Superior temporal gyrus (tissue), 1 donor: ENCODE measurements at regions not wholly inside any gene's neighbourhood (a gene's known extent, or its start where the extent isn't known, plus 50 kb on each side); places are given as distances from the start of the nearest gene placed in this dataset.
A peak's percentile ranks its signal among the peaks of the same experiment; 100 is the strongest.

Source experiments
- DNase-seq: peaks from one replicate; pipeline ENCODE4 v3.0.0-alpha.2; 2016; ENCODE audit errors: extremely low spot score

DNA sequence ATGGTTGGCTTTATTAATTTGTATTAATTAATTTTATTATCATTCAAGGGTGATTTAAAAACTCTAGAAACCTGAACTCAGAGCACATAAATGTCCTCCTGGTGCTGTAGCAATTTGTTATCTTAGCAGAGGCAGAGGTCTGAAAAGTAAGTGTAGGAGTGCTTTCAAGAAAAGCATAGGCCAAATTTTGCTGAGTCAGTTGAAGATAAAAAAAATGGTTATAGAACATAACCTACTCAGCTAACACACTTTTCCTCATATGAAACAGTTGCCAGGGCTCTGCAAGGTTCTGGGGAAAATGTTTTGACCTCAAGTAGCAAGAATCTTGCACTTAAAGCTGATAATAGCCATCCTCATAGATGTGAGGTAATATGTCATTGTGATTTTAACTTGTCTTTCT, 53.5 kb upstream of the CHODL start:
- no peak for DNase-seq

DNA sequence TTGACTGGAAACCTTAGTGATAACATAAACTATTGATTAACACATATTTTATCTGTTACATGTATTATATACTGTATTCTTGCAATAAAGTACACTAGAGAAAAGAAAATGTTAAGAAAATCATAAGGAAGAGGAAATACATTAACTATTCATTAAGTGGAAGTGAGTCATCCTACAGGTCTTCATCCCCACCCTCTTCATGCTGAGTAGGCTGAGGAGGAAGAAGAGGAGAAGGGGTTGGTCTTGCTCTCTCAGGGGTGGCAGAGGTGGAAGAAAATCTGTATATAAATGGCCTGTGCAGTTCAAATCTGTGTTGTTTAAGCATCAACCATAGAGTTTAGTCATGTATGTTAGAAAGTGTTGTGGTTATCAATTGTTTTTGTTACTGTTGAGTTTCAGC, 66.1 kb upstream of the CHODL start:
- no peak for DNase-seq

- DNase-seq = no peak
These were observed 70.3 kb upstream of the CHODL start for GRCh38 chr21:18174370-18174769.

DNA sequence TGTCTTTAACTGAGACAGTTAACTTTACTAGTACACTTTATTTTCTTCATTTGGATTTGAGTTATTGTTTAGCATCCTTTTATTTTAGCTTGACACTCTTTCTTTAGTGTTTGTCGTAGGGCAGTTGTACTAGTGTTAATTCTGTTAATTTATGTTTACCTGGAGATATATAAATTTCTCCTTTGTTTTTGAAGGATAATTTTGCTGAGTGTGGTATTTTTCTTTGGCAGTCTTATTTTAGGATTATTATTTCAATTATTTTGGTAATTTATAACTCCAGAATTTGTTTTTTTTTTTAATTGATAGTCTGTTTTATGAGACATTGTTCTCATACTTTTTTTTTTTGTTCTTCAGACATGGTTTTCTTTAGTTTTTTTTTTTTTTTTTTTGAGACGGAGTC, 73.8 kb upstream of the CHODL start:
- DNase-seq = no peak

DNA sequence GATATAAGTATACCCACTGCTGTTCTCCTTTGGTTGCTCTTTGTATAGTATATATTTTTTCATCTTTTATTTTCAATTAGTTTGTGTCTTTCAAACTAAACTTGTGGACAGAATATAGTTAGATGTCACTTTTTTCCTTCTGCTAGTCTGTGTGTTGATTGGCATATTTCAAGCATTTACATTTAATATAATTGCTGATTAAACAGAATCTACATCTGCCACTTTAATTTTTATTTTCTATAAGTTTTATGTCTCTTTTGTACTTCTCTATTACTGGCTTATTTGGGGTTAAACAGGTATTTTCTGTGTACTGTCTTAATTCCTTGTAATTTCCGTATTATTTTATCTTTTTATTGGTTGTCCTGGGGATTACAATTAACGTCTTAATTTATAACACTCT, 74.4 kb upstream of the CHODL start:
- no peak for DNase-seq

- DNase-seq = no peak
These were observed 76.5 kb upstream of the CHODL start for GRCh38 chr21:18168108-18168507.

- peak; percentile 35 for DNase-seq
These were observed 79.7 kb upstream of the CHODL start for GRCh38 chr21:18164933-18165332.

DNA sequence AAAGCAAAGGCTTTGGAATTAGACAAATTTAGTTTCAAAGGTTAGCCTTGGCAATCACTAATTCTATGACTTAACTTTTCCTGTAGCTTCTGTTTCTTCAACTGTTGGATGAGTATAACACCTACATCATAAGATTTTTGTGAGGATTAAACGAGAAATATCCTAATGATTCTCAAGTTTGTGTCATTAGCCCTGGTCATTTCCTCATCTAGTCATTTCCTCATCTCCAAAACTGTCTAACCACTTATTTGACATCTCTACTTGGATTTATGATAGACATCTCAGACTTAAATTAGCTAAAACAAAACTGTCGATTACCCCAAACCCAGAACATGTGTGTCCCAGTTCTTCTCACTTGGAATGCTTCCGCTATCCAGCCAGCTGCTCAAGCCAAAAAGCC, 80.2 kb upstream of the CHODL start:
- no peak for DNase-seq

DNA sequence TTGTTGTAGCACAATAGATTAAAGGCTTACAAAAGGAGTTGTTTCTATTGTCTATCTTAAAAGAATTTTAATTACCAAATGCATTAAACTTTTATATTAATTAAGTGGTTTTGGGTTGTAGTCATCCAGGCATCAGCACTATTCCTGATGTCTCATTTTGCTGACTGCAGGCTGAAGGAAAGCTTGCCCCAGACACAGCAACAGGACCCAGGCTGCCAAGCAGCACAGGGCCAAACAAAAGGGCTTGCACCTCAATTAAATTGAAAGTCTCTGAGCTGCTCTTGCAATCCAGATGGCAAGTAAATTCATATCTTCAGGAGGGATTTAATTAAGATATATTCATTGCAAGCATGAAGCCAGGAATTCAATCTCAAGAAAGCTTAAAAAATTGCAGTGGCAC, 80.7 kb upstream of the CHODL start:
- DNase-seq = no peak

- no peak for DNase-seq
These were observed 82.8 kb upstream of the CHODL start for GRCh38 chr21:18161841-18162240.

DNA sequence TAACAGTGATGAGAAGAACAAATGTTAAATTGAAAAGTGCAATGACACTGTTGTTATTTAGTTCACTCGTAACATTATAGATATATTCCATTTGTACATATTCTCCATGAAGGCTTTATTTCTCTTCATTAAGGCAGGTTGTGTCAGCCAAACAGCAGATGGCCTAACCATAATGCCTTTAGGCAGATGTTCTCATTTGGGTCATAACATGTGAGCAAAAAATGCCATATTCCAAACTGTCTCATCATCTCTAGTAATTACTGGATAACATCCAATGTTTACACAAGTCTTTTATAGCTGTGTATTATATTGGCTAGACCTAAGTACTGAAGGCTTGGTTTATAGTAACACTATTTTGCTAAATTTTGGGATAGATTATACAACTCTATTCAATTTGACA, 87.2 kb upstream of the CHODL start:
- DNase-seq = no peak

DNA sequence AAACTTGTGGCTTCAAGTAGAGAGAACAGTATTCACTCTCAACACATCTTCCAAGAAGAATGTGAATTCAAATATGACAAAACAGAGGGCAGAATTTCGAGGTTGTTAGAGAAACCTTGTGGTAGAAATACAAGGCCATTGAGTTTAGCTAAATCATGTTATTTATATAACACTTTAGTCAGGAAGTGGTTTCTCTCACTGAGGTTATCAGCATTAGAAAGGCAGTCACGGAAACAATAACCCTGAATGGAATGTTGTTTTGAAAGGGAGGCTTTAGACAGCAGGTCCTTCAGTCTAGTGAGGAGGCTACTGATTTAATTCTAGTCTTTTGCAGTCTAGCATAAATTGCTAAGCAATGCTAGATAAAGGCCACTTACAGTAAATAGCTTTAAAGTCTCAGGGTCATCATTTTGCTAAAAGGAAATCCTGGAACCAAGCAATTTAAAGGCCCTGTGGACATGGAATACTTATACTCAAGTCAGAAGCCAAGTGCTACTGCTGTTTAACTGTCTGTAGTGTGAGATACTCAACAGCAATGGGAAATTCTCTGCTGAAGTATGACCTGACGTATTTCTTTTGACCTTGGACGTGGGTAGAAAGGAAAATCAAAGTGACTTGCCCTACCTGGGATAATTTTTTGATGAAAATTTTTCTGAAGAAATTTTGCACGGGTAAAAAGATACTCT, 89.0 kb upstream of the CHODL start:
- DNase-seq = no peak

DNA sequence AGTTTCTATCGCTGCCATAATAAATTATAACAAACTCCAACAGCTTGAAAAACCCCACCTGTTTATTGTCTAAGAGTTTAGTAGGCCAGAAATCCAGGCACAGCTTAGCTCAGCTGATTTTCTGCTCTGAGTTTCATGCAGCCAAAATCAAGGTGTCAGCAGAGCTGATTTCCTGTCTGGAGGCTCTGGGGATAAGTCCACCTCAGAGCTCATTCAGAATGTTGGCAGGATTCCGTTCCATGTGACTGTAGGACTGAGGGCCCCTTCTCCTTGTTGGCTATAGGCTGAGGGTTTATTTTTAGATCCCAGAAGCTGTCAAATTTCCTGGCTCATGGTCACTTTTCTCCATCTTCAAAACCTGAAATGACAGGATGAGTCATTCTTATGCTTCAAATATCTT, 91.6 kb upstream of the CHODL start:
- DNase-seq = no peak

DNA sequence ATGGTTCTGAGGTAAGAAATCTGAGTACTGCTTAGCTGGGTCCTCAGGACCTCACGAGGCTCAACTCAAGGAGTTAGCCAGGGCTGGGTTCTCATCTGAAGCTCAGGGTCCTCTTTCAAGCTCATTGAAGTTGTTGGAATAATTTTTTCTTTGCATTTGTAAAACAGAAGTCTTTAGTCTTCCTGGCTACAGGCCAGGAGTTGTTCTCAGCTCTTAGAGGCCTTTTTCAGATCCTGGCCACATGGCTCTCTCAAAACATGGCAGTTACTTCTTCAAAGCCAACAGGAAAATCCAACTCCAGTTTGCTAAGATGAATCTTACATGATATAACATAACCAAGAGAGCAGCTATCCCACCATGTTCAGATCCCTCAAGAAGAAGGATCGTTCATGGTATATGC, 92.3 kb upstream of the CHODL start:
- no peak for DNase-seq

DNA sequence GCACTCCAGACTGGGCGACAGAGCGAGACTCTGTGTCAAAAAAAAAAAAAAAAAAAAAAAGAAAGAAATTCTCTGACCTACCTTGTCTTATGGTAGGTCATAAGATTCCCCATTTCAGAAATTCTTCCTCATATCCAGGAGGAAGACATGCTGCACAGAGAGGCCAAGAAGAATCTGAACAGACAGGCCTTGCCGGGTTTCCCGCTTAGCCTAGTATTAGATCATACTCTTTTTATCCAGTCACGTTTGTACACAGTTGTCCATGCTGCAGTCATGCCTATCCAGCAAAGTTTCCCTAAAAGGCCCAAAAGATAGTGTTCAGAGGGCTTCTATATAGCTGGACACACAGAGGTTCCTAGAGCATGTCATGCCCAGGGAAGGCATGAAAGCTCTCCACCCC, 93.6 kb upstream of the CHODL start:
- no peak for DNase-seq

DNA sequence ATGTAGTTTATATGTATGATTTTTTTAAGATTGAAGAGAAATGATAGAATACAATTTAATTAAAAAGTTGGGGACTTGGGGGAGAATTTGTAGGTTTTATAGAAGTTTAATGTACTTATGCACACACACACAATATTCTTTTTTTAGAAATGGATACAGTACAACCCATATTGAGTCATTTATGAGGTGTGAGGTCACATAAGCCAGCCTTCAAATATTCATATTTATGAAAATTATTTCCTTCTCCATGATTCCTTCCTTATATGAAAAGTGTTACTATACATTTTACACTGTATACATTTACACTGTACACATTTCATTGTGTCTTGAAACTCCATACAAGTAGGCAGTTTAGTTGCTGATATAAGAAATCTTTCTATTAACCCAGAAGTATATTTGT, 96.2 kb upstream of the CHODL start:
- no peak for DNase-seq

DNA sequence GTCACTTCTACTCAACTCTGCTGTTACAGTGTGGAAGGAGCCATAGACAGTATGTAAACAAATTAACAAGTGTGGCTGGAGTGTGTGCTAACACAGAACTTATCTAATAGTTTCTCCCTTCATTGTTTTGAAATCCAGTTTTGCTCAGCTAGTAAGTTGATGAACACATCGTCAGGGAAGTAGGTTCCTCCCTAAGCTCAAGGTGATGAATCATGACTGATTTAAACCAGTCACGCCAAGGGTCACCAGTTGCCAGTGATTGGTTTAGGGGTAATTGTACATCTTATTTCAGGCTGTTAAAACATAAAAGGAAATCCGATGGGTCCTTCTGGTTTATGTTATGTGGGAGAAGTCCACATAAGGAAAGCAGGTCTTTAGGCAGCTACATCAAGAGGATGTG, 97.0 kb upstream of the CHODL start:
- no peak for DNase-seq

- DNase-seq = no peak
These were observed 97.8 kb upstream of the CHODL start for GRCh38 chr21:18146820-18147219.

- DNase-seq = no peak
These were observed 100.3 kb upstream of the CHODL start for GRCh38 chr21:18144339-18144738.

DNA sequence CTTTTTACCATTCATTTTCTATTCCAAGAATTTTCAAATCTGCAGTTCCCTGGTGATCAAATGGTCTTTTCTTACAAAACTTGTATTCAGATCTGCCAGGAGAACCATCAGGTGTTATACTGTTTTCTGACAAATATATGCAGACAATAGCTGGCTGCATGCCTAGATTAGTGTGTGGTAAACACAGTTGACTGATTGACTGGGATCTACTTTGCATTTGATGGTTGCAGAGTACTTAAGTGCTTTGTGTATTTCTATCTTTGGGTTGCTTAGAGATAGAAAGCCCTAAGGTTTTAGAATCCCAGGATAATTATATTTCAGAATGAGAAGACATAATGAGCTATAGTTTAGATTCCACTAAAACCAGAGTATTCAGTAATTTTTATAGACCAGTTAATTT, 102.0 kb upstream of the CHODL start:
- peak; percentile 21 for DNase-seq

- DNase-seq = no peak
These were observed 106.1 kb upstream of the CHODL start for GRCh38 chr21:18138507-18138906.

GRCh38 chr21:18129526-18129925, 115.1 kb upstream of the CHODL start:
- DNase-seq = no peak

DNA sequence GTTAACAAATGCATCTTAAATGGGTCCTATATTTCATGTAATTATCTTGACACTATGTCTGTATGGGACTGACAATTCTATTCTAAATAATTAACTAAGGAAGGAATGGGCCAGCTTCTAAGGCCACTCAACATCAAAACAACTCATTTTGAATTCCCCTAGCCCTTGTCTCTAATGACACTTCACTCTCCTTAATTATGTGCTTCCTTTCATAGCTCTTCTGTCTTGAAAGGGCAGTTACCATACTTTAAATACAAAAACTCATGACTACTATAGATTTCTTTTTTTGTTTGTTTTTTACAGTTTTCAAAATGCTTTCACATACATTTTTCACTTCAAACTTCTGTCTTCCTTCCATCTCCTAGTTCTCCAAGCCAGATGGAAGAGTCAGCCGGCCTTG, 126.1 kb upstream of the CHODL start:
- no peak for DNase-seq

DNA sequence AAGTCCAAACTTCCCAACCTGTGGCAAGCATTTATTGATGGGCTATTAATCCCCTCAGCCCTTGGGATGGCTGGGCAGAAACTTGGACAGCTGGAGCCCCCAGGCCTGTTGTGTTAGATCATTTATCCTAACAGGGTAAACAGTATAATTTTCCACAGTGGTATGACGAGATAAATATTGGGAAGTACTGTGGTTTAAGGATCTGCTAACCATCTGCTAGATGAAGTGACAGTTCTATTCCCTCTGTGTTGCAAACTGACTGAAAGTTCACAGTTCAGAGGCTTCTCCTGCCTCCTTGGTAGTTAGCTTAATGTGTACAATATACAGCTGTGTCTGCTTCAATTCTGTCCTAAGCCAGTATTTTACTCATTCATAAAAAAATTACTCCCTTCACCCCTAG, 127.5 kb upstream of the CHODL start:
- no peak for DNase-seq

DNA sequence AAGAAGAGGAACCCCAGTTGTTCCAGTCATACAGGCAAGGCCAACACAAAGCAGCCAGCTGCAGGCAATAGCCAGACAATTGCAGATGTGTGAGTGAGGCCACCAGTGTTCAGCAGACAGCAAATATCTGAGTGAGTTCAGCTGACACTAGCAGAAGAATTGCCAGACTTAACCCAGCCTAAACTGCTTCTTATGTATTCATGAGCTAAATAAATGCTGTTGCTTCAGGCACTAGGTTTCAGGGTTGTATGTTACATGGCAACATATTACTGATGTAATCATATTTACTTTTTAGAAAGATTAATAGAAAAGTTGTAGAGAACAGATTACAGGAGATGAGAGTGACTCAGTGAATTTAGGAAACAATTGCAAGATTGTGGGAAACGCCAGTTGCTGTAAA, 129.8 kb upstream of the CHODL start:
- peak; percentile 32 for DNase-seq
